GM18907 (cell line): ENCODE measurements at regions not wholly inside any gene's neighbourhood (a gene's known extent, or its start where the extent isn't known, plus 50 kb on each side); places are given as distances from the start of the nearest gene placed in this dataset.

Experiments
- ATAC-seq: cut with Tn5 transposase; IDR thresholded peaks from one replicate; pipeline ENCODE4 v1.9.1; 2021; ENCODE audit warnings: mild to moderate bottlenecking, moderate library complexity; ENCODE audit not compliant: unreplicated experiment

DNA sequence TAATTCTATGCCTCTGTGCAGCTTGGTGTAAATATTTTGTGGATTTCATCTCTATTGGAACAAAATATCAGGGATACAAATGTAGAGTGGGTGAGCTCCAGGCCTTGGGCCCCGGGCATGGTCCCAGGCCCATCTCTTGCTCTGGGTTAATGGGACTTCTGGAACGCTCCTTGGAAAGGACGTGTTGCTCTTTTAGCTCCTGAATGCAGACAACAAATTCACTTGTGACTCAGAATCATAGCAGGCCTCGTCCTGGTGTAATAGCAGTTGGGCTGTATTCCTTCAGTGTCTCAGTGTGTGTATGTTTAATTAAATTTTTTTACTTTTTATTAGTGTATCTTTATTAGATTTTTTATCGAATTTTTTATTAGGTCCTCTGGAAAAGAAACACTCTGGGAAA lies 266.7 kb upstream of the C2CD4B start:
- ATAC-seq = no peak

DNA sequence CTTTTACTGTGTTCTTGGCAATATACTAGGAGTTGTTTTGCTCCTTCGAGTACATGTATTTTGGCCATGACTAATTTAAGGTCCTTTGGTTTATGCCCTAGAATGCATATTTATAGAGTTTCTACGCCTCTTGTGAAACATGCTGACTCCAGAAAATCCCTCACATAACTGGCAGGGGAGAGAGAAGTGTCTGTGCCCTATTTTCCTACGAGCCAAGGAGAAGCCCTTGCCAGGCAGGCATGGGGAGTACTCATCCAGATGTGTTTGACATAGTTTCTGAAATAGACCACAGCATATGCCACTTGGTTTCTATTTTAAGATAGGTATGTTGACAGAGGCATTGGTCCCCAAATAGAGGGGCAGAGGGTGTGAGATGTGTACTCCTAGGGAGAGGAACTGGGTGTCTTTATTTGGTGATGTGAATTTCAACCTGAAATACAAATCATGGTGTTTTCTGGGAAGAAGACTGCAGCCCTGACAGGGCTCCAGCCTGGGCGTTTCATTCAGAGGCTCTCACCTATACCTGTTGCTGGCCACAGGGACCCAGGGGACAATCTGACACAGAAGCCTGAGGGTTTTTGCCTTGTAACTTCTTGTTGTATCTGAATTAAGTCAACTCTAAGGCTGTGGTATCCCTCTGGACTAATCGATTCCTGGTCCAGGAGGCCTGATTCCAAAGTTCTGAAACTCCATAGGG lies 267.8 kb upstream of the C2CD4B start:
- ATAC-seq = no peak

GRCh38 chr15:62436235-62436634 lies 271.1 kb upstream of the C2CD4B start:
- ATAC-seq = no peak

DNA sequence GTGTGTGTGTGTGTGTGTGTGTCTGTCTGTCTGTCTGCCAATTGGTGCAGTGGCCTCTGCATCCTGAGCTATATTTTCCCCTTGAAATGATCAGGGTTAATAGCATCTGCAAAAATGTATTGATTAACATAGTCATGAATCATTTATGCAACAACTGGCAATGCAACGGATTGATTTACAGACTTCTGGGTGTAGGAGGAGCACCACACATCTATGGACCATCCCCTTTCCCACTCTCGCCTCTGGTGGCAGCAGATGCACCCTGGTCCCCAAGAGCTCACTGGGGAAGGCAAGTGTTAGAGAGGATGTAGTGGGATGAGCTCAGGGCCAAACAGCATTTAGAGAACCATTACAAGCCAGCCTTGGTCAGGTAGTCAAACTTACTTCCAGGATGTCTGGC lies 272.7 kb upstream of the C2CD4B start:
- ATAC-seq = no peak

DNA sequence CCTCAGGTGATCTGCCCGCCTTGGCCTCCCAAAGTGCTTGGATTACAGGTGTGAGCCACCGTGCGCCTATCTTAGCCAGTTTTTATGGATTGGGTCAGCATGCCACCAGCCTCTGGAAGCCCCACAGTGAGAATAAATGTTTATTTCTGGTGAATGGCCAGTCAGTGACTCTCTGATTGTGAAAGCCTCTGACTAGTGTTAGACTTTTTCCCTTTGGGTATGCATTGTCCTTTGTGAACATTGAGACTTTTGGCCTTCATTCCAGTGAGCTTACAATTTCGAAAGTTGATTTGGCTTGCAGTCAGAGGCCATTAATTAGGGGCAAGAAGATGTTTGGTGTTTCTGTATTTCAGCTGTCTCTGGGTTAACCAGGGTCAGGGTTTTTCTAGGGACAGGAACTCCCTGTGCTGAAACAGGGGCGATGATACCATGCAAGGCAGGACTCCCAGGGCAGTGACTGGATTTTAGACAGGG lies 274.5 kb upstream of the C2CD4B start:
- no peak for ATAC-seq

DNA sequence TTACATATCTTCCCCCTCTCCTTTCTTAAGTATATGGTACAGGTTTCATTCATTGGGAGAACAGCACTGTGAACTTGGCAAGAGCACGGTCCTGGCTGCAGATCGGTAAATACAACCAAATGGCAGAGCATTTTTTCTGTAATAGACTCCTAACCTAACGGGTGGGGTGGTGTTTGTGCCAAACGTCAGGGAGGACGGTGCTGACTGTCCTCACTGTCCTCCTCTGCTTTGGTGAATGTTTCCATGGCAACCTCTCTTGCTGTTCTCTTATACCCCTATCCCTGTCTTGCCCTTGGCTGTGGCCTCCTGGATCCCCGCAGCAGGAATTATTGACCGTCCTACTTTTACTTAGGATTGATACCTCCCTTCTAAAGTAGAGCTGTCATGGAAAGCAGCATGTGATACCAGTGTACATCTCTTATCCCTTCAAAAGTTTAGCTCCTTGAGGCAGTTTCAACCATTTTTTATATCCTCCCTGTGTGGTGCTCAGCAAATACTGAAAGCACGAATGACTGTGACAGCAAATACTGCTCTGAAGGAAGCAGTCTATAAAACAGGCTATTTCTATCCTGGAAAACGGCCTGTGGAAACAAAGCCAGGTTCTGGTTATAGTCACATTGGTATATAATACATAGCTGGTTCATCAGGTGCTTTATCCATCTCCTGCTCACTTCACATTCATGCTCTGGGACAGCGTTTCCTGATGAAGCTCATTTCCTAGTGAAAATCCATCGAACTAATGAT lies 275.4 kb upstream of the C2CD4B start:
- no peak for ATAC-seq

GRCh38 chr15:62444104-62445022 lies 279.3 kb upstream of the C2CD4B start:
- ATAC-seq = no peak

GRCh38 chr15:62445244-62445643 lies 280.2 kb upstream of the C2CD4B start:
- no peak for ATAC-seq

GRCh38 chr15:62446984-62447383 lies 281.9 kb upstream of the C2CD4B start:
- ATAC-seq = no peak

DNA sequence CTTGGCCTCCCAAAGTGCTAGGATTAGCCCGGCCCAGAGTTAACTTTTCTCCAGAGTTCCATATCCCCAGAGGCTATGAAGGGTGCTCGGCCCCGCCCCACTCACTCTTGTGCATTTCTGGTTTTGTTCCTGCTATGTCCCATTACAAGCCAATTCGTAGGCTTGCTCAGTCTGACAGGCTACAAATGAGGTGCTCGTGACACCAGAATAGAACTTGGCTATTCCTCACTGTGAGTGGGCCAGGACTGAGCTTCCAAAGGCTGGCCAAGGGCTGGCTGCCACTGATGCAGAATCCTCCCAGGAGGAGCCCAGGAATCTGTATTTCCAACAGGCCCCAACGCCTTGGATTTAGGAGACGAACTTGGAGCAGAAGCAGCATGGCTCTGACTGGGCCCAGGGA lies 282.7 kb upstream of the C2CD4B start:
- no peak for ATAC-seq

DNA sequence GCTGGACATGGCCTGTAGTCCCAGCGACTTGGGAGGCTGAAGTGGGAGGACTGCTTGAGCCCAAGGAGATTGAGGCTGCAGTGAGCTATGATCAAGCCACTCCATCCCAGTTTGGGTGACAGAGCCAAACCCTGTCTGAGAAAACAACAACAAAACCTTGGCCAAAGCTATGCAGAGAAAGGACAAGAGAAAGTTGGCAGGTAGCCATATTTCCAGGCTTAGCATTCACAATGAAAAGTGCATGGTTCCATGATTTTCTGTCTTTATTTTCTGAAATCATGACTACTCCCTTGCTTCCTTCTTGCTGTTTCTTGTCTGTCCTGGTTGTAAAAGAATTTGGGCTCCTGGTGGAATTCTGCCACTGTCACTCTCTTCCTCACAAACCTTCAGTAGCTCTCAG lies 284.6 kb upstream of the C2CD4B start:
- ATAC-seq = no peak

- no peak for ATAC-seq
These were observed 285.0 kb upstream of the C2CD4B start for GRCh38 chr15:62450061-62450460.

GRCh38 chr15:62452026-62452425 lies 286.9 kb upstream of the C2CD4B start:
- no peak for ATAC-seq

- ATAC-seq = no peak
These were observed 287.6 kb upstream of the C2CD4B start for GRCh38 chr15:62452667-62453066.

DNA sequence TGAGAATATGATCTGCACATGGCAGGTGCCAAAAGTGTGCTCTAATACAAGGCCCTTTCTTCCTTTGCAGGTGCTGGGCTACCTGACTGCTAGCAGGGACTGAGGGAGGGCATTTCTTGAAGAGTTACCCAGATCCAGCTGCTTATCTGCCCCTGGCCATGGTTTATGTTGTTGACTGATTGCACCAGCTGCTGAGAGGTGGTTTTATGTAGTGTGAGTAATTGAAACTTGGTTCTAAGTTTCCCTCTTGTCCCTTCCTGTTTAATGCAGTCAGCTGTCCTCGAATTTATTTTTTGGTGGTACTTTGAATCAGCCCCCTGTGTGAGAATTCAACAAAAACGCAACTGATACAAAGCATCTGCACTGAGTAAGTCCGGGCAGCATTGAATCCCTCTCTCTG lies 288.3 kb upstream of the C2CD4B start:
- no peak for ATAC-seq

DNA sequence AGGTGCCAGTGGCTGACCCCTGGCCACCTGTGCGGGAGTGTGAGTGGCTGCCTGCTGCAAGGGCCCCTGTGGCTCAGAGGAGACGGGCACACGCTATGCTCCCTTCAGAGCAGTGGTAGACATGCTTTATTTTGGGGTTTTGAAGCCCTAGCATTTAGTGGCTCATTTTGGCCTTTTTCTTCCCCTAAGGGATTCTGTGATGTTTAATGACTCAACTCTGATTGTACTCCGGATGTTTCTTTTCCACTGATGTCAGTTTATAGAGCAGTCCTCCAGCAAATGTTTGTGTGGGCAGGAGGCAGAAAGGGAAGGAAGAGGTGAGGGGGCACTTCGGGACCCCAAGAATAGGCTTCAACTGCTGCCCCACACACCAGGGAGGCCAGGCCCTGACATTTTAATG lies 288.9 kb upstream of the C2CD4B start:
- no peak for ATAC-seq

DNA sequence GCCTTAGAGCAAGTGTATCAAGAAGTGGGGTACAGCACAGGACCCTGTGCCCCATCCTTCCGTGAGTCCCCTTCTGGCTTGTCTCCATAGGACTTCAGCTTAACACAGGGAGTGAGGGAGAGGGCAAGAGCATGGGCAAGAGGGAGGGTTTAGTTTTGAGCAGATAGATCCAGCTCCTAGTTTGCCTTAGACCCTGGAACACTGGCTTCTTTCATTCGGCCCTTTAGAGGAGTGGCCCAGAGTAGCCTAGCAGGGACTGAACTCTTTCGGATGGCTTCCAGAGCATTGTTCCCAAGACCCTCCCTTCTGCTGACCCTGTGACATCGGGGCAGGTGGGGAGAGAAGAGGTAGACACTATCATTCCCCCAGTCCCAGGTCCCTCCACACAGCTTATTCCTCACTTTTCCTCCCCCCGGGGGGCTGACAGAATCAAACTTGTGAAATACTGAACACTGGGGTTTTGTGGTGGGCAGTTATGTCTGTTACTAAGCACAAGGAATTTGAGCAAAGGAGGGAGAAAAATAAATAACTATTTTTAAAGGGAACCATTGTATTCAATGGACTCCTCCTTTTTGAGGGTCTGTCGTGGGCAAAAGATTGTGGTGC lies 289.6 kb upstream of the C2CD4B start:
- ATAC-seq = no peak

DNA sequence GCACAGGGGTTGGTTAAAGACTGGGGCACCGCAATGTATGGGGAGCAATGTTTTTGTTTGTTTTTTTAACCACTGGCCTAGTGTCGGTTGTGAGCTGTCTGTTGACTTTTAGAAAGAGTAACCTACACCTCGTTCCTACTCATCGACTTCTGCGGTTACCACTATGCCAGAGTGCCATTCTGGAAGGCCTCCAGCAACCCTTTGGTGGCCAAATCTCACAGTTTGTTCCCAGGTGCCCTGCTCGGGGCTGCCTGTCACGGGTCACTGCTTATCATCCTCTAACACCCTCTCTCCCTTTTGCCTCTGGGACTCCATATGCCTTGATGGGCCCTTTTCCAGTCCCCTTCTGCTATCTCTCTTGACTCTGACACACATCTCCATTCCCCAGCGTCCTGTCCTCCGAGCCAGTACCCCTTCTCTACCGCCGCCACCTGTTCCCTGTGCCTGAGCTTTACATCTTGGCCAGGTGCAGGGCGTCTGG lies 290.4 kb upstream of the C2CD4B start:
- no peak for ATAC-seq

- ATAC-seq = no peak
These were observed 291.2 kb upstream of the C2CD4B start for GRCh38 chr15:62456011-62456920.

GRCh38 chr15:62457100-62457499 lies 292.0 kb upstream of the C2CD4B start:
- ATAC-seq = no peak
